C4-2B (cell line): ENCODE measurements at regions not wholly inside any gene's neighbourhood (a gene's known extent, or its start where the extent isn't known, plus 50 kb on each side); places are given as distances from the start of the nearest gene placed in this dataset.
"Not testable (repeated sequence)": the region's sequence is repeated elsewhere in the genome, so short reads cannot be mapped to it uniquely, and the experiment has no call there.

Source experiments
- ZFX ChIP-seq: fragments of 450-650 bp; IDR thresholded peaks from 2 replicates; pipeline ENCODE4 v1.6.1; 2017
- TF ChIP-seq, protein P1 (sequence below): fragments of 450-650 bp; conservative IDR thresholded peaks from 2 replicates; pipeline ENCODE4 v1.5.1; 2017; ENCODE audit warnings: mild to moderate bottlenecking

DNA sequence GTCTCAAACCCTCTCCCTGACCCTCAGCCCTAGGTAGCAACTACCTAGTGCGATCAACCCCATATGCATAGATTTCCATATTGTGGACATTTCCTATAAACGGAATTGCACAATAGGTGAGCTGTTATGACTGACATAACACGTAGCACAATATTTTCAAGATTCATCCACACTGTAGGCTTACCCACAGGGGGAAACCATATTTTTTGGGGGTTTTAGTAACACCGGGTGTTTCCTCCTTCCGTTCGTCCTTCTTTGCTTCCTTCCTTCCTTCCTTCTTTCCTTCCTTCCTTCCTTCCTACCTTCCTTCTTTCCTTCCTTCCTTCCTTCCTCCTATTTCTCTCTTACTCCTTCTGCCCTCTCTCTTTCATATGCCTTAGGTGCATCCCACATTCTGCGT, 524.2 kb downstream of the CWH43 start:
- TF ChIP-seq, protein P1, sequence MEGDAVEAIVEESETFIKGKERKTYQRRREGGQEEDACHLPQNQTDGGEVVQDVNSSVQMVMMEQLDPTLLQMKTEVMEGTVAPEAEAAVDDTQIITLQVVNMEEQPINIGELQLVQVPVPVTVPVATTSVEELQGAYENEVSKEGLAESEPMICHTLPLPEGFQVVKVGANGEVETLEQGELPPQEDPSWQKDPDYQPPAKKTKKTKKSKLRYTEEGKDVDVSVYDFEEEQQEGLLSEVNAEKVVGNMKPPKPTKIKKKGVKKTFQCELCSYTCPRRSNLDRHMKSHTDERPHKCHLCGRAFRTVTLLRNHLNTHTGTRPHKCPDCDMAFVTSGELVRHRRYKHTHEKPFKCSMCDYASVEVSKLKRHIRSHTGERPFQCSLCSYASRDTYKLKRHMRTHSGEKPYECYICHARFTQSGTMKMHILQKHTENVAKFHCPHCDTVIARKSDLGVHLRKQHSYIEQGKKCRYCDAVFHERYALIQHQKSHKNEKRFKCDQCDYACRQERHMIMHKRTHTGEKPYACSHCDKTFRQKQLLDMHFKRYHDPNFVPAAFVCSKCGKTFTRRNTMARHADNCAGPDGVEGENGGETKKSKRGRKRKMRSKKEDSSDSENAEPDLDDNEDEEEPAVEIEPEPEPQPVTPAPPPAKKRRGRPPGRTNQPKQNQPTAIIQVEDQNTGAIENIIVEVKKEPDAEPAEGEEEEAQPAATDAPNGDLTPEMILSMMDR, result not testable (repeated sequence)
- not testable (repeated sequence) for TF ChIP-seq ZFX
